ENCODE measurements at regions not wholly inside any gene's neighbourhood (a gene's known extent, or its start where the extent isn't known, plus 50 kb on each side); places are given as distances from the start of the nearest gene placed in this dataset.

GRCh38 chr16:49150341-49150740 lies 131.3 kb downstream of the CBLN1 start:
- TF ChIP-seq, protein P1, sequence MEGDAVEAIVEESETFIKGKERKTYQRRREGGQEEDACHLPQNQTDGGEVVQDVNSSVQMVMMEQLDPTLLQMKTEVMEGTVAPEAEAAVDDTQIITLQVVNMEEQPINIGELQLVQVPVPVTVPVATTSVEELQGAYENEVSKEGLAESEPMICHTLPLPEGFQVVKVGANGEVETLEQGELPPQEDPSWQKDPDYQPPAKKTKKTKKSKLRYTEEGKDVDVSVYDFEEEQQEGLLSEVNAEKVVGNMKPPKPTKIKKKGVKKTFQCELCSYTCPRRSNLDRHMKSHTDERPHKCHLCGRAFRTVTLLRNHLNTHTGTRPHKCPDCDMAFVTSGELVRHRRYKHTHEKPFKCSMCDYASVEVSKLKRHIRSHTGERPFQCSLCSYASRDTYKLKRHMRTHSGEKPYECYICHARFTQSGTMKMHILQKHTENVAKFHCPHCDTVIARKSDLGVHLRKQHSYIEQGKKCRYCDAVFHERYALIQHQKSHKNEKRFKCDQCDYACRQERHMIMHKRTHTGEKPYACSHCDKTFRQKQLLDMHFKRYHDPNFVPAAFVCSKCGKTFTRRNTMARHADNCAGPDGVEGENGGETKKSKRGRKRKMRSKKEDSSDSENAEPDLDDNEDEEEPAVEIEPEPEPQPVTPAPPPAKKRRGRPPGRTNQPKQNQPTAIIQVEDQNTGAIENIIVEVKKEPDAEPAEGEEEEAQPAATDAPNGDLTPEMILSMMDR (IDR thresholded peaks at IDR 0.05; ENCODE audit: low read depth, low read length, missing input control): no peak
- TF ChIP-seq, protein P2, sequence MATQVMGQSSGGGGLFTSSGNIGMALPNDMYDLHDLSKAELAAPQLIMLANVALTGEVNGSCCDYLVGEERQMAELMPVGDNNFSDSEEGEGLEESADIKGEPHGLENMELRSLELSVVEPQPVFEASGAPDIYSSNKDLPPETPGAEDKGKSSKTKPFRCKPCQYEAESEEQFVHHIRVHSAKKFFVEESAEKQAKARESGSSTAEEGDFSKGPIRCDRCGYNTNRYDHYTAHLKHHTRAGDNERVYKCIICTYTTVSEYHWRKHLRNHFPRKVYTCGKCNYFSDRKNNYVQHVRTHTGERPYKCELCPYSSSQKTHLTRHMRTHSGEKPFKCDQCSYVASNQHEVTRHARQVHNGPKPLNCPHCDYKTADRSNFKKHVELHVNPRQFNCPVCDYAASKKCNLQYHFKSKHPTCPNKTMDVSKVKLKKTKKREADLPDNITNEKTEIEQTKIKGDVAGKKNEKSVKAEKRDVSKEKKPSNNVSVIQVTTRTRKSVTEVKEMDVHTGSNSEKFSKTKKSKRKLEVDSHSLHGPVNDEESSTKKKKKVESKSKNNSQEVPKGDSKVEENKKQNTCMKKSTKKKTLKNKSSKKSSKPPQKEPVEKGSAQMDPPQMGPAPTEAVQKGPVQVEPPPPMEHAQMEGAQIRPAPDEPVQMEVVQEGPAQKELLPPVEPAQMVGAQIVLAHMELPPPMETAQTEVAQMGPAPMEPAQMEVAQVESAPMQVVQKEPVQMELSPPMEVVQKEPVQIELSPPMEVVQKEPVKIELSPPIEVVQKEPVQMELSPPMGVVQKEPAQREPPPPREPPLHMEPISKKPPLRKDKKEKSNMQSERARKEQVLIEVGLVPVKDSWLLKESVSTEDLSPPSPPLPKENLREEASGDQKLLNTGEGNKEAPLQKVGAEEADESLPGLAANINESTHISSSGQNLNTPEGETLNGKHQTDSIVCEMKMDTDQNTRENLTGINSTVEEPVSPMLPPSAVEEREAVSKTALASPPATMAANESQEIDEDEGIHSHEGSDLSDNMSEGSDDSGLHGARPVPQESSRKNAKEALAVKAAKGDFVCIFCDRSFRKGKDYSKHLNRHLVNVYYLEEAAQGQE (IDR thresholded peaks at IDR 0.05): no peak
- TF ChIP-seq JUND (IDR thresholded peaks at IDR 0.05) (no peak), GABPA (IDR thresholded peaks at IDR 0.05 in 1 of 2, conservative IDR thresholded peaks at IDR 0.05 in 1 of 2) (no peak), TAF1 (conservative IDR thresholded peaks at IDR 0.05) (no peak), RAD21 (IDR thresholded peaks at IDR 0.05) (no peak), FOXA1 (IDR thresholded peaks at IDR 0.05) (no peak)
- TF ChIP-seq, protein P3, sequence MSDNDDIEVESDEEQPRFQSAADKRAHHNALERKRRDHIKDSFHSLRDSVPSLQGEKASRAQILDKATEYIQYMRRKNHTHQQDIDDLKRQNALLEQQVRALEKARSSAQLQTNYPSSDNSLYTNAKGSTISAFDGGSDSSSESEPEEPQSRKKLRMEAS (IDR thresholded peaks at IDR 0.05): no peak
- TF ChIP-seq, protein P4, sequence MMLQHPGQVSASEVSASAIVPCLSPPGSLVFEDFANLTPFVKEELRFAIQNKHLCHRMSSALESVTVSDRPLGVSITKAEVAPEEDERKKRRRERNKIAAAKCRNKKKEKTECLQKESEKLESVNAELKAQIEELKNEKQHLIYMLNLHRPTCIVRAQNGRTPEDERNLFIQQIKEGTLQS (IDR thresholded peaks at IDR 0.05): no peak
